Tibial artery (tissue), 4 donors: ENCODE measurements at regions not wholly inside any gene's neighbourhood (a gene's known extent, or its start where the extent isn't known, plus 50 kb on each side); places are given as distances from the start of the nearest gene placed in this dataset.

ENCODE experiments used
- DNase-seq, 2 donors: peaks; one replicate each; pipeline ENCODE4 v3.0.0-alpha.2; 2019
- H3K27ac ChIP-seq, 2 donors: fragments of 200-600 bp; sonication (generic) in 1 of 2; 1 replicate in 1 of 2; 2 replicates in 1 of 2; pipeline ENCODE4 v1.5.1; 2018 to 2019; ENCODE audit warnings: mild to moderate bottlenecking in 1 of 2
- H3K27me3 ChIP-seq, 2 donors: fragments of 200-600 bp; sonication (generic) in 1 of 2; one replicate each; pipeline versions ENCODE4 v1.5.1 to v1.6.0; 2016 to 2019
- H3K36me3 ChIP-seq, 3 donors: fragments of 200-600 bp; sonication (generic) in 2 of 3; one replicate each; pipeline ENCODE4 v1.5.1; 2016 to 2019; ENCODE audit warnings: mild to moderate bottlenecking in 2 of 3
- H3K4me1 ChIP-seq, 4 donors: fragments of 200-600 bp; sonication (generic) in 2 of 4; 1 replicate in 3 of 4; 2 replicates in 1 of 4; pipeline ENCODE4 v1.5.1; 2016 to 2019
- H3K4me3 ChIP-seq, 2 donors: fragments of 200-600 bp; sonication (generic) in 1 of 2; 1 replicate in 1 of 2; 2 replicates in 1 of 2; pipeline ENCODE4 v1.5.1; 2018 to 2019; ENCODE audit warnings: mild to moderate bottlenecking in 2 of 2
- H3K9me3 ChIP-seq, 3 donors: fragments of 200-600 bp; sonication (generic) in 1 of 3; one replicate each; pipeline ENCODE4 v1.5.1; 2016 to 2019
- intact Hi-C: fragments of 100-400 bp; cut with DNase I; formaldehyde crosslinking; loops from one replicate; pipeline ENCODE4 v1.15.0; 2023; ENCODE audit warnings: low total_unique reads
- TF ChIP-seq, protein P1 (sequence below), 2 experiments: fragments of 200-600 bp in 1 of 2; fragments of 450-650 bp in 1 of 2; IDR thresholded peaks; one replicate each; pipeline ENCODE4 v1.5.1; 2017 to 2019; ENCODE audit warnings: antibody characterized with exemption in 2 of 2, mild to moderate bottlenecking in 1 of 2, moderate library complexity in 1 of 2

DNA sequence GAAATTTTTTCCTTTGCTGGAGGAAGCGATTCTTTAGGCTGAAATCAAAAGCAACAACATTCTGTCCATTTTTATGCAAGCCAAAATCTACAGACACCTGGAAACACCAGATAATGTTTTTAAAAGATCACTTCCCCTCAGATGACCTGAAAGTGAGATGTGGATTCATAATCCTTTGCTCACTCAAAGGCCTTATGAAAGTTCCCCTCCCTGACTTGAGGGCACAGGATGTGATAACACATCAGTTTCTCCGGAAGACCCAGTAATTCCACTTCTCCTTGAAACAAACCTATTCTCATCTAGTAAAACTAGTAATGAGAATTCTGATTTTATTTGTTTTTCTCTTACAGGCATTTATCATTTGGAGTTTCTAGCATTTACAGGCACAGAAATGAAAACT lies 218.3 kb upstream of the RND3 start:
- intact Hi-C loops, result no loop called here
- Histone ChIP-seq H3K27me3 (no peaks in the 10 kb centered on the region), H3K27ac (no peak overlapping the region), H3K9me3 (no peaks in the 10 kb centered on the region), H3K36me3 (no peaks in the 10 kb centered on the region), H3K4me1 (peaks cover 0 to 3% (median 0%) of the 10 kb centered on the region in 4 donors), H3K4me3 (no peak overlapping the region)
- TF ChIP-seq, protein P1, sequence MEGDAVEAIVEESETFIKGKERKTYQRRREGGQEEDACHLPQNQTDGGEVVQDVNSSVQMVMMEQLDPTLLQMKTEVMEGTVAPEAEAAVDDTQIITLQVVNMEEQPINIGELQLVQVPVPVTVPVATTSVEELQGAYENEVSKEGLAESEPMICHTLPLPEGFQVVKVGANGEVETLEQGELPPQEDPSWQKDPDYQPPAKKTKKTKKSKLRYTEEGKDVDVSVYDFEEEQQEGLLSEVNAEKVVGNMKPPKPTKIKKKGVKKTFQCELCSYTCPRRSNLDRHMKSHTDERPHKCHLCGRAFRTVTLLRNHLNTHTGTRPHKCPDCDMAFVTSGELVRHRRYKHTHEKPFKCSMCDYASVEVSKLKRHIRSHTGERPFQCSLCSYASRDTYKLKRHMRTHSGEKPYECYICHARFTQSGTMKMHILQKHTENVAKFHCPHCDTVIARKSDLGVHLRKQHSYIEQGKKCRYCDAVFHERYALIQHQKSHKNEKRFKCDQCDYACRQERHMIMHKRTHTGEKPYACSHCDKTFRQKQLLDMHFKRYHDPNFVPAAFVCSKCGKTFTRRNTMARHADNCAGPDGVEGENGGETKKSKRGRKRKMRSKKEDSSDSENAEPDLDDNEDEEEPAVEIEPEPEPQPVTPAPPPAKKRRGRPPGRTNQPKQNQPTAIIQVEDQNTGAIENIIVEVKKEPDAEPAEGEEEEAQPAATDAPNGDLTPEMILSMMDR (IDR thresholded peaks at IDR 0.05), result no peak
- no peak for DNase-seq

GRCh38 chr2:150705357-150705756 lies 217.9 kb upstream of the RND3 start:
- no peaks in the 10 kb centered on the region for H3K36me3 ChIP-seq

DNA sequence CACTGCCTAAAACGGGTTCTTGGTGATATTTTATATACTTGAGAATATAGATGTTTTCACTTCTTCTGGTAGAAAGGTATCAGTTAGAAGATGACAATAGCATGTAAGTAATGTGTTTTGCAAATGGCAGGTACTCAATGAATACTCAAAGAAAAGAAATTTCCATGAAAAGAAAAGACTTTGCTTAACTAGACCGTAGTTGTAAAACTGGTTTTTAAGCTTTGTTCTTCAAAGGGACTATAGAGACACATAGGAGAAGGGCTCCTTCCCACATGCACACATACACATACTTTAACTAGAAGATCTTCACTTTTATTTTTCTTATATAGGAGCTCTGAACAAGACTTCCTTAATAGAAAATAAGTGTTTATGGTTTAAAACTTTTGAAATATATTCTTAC lies 215.3 kb upstream of the RND3 start:
- TF ChIP-seq, protein P1 (IDR thresholded peaks at IDR 0.05), result no peak
- Histone ChIP-seq H3K36me3 (no peaks in the 10 kb centered on the region), H3K27me3 (no peaks in the 10 kb centered on the region), H3K4me3 (no peak overlapping the region), H3K4me1 (peaks cover 0 to 6% (median 1%) of the 10 kb centered on the region in 4 donors), H3K9me3 (no peaks in the 10 kb centered on the region), H3K27ac (no peak overlapping the region)
- DNase-seq, result no peak
- intact Hi-C loops, result no loop called here

More at GRCh38 chr2:150705357-150705756, 217.9 kb upstream of the RND3 start:
- TF ChIP-seq, protein P1 (IDR thresholded peaks at IDR 0.05), result no peak
- Histone ChIP-seq H3K27ac (no peak overlapping the region), H3K4me1 (peaks cover 0 to 3% (median 0%) of the 10 kb centered on the region in 4 donors), H3K4me3 (no peak overlapping the region), H3K27me3 (no peaks in the 10 kb centered on the region), H3K9me3 (no peaks in the 10 kb centered on the region)
- intact Hi-C loops, result no loop called here
- no peak for DNase-seq

- Histone ChIP-seq H3K4me3 (no peak overlapping the region), H3K27ac (no peak overlapping the region), H3K4me1 (peaks cover 0 to 9% (median 1%) of the 10 kb centered on the region in 4 donors), H3K27me3 (no peaks in the 10 kb centered on the region), H3K9me3 (no peaks in the 10 kb centered on the region), H3K36me3 (no peaks in the 10 kb centered on the region)
- TF ChIP-seq, protein P1 (IDR thresholded peaks at IDR 0.05), result no peak
- intact Hi-C loops, result no loop called here
- no peak for DNase-seq
Measured at GRCh38 chr2:150700666-150701580, 213.5 kb upstream of the RND3 start.

- no peak overlapping the region for H3K27ac ChIP-seq
- DNase-seq, result no peak
- no peaks in the 10 kb centered on the region for H3K9me3 ChIP-seq
- no peak overlapping the region for H3K4me3 ChIP-seq
- no peaks in the 10 kb centered on the region for H3K36me3 ChIP-seq
- no peaks in the 10 kb centered on the region for H3K27me3 ChIP-seq
- intact Hi-C loops, result no loop called here
- H3K4me1 ChIP-seq, result peaks cover 0 to 9% (median 0%) of the 10 kb centered on the region in 4 donors
- TF ChIP-seq, protein P1 (IDR thresholded peaks at IDR 0.05), result no peak
Measured at GRCh38 chr2:150699218-150699617, 211.8 kb upstream of the RND3 start.
